ENCODE measurements at regions not wholly inside any gene's neighbourhood (a gene's known extent, or its start where the extent isn't known, plus 50 kb on each side); places are given as distances from the start of the nearest gene placed in this dataset.
A peak's percentile ranks its signal among the peaks of the same experiment; 100 is the strongest.

- WGBS (ENCODE audit: insufficient coverage, low coverage, missing lambda C conversion rate), result 5% methylated on average over 6 of the region's 7 CpGs
- Histone ChIP-seq H3K27me3 (ENCODE audit: control insufficient read depth in 2 of 2, insufficient read depth in 2 of 2, low read length in 2 of 2) (peaks cover 0 to 14% of the 10 kb centered on the region in 2 experiments; a peak in 2 of 5 replicates), H3K4me3 (no peak overlapping the region), H3K9ac (ENCODE audit: insufficient read depth in 1 of 2, low read depth in 2 of 2, low read length in 2 of 2) (no peak overlapping the region), H3K4me2 (ENCODE audit: insufficient read depth, low read length) (no peak overlapping the region), H4K20me1 (replicated peaks; ENCODE audit: control insufficient read depth, insufficient read depth, low read length) (no peaks in the 10 kb centered on the region), H2AFZ (ENCODE audit: low read depth, low read length) (no peak overlapping the region), H3K9me3 (replicated peaks; ENCODE audit: control insufficient read depth, insufficient read depth, low read depth, low read length) (no peaks in the 10 kb centered on the region; the same call in 1 of the 2 replicates), H3K4me1 (replicated peaks in 1 of 2; ENCODE audit: control insufficient read depth in 2 of 2, insufficient read depth in 2 of 2, low read length in 2 of 2) (no peaks in the 10 kb centered on the region), H3K27ac (ENCODE audit: extremely low read depth, low read depth, low read length) (no peak overlapping the region), H3K9me1 (ENCODE audit: control insufficient read depth, insufficient read depth, low read length) (no peaks in the 10 kb centered on the region), H3K36me3 (ENCODE audit: control insufficient read depth, insufficient read depth, low read length) (no peaks in the 10 kb centered on the region), H3K79me2 (ENCODE audit: control insufficient read depth, insufficient read depth, low read length) (no peaks in the 10 kb centered on the region)
- no peak for DNase-seq (ENCODE audit: extremely low read depth in 1 of 4, low spot score in 3 of 4)
- CTCF ChIA-PET (ENCODE audit: low intra/inter-chr PET ratio), result no interaction called here
- intact Hi-C loops (cut with micrococcal nuclease), result no loop called here
- in situ Hi-C loops (cut with MboI), result no loop called here
- POLR2A ChIA-PET, result no interaction called here
- ATAC-seq, result no peak
- FAIRE-seq, result peak; percentile 44
- BruUV-seq (replicated peaks), result no TSS peak
- no peak for TF ChIP-seq ZNF318 (IDR thresholded peaks at IDR 0.05; ENCODE audit: borderline replicate concordance in 1 of 2, low read depth in 1 of 2)
- TF ChIP-seq SMAD4 (CRISPR knock-in tag; conservative IDR thresholded peaks at IDR 0.05), result no peak
- no peak for TF ChIP-seq HBP1 (CRISPR knock-in tag; IDR thresholded peaks at IDR 0.05)
- no peak for TF ChIP-seq MAX (CRISPR knock-in tag; IDR thresholded peaks at IDR 0.05)
- TF ChIP-seq CEBPG (CRISPR knock-in tag; IDR thresholded peaks at IDR 0.05), result no peak
- TF ChIP-seq CEBPG (tag; conservative IDR thresholded peaks at IDR 0.05 in 1 of 2, IDR thresholded peaks at IDR 0.05 in 1 of 2), result no peak
- TF ChIP-seq TBP (optimal IDR thresholded peaks at IDR 0.05; ENCODE audit: low read depth, low read length), result no peak
- no peak for TF ChIP-seq NR4A1 (CRISPR knock-in tag; IDR thresholded peaks at IDR 0.05)
- TF ChIP-seq NR4A1 (tag; IDR thresholded peaks at IDR 0.05), result no peak
- TF ChIP-seq SIN3A (IDR thresholded peaks at IDR 0.05; ENCODE audit: borderline replicate concordance in 2 of 2, control insufficient read depth in 1 of 2, low read depth in 2 of 2, low read length in 2 of 2), result no peak
- TF ChIP-seq ELK3 (CRISPR knock-in tag; IDR thresholded peaks at IDR 0.05), result no peak
- TF ChIP-seq ARID2 (IDR thresholded peaks at IDR 0.05), result no peak
These were observed 156.1 kb downstream of the IGLL1 start for GRCh38 chr22:23424031-23424430.

Measured in K562 (cell line).